ENCODE measurements at regions not wholly inside any gene's neighbourhood (a gene's known extent, or its start where the extent isn't known, plus 50 kb on each side); places are given as distances from the start of the nearest gene placed in this dataset.
"Not testable (repeated sequence)": the region's sequence is repeated elsewhere in the genome, so short reads cannot be mapped to it uniquely, and the experiment has no call there.

- H3K4me3 Mint-ChIP-seq; H3K4me1 Mint-ChIP-seq; DNase-seq; H3K36me3 Mint-ChIP-seq; H3K27me3 Mint-ChIP-seq (ENCODE audit: low read depth in 3 of 3); H3K27ac Mint-ChIP-seq: not testable (repeated sequence)
- H3K9me3 Mint-ChIP-seq = peaks cover 0 to 11% (median 0%) of the 10 kb centered on the region in 6 donors
These were observed 132.5 kb downstream of the EBLN2 start for GRCh38 chr3:73193943-73194342.

DNA sequence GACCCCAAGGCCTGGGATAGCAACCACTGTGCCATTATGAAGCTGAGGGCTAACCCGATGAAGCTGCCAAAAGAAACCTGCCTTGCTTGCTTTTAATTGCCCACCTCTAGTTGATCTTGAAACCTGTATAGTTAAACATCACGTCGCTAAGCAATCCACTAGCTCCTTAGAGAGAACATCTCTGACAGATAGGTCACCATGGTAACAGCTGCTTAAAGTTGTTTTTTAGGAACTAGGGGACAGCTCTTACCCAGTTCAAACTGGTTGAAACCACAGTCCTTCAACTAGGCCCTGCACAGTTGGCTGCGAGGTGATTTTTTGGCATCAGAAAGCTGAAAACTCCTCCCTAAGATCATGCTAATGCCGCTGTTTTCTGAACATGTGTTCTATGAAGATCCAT lies 135.7 kb downstream of the EBLN2 start:
- no peaks in the 10 kb centered on the region for H3K4me1 Mint-ChIP-seq
- no peaks in the 10 kb centered on the region for H3K36me3 Mint-ChIP-seq
- no peak for DNase-seq
- no peak overlapping the region for H3K4me3 Mint-ChIP-seq
- H3K27me3 Mint-ChIP-seq (ENCODE audit: low read depth in 3 of 3) = peaks cover 3 to 10% (median 3%) of the 10 kb centered on the region in 3 donors
- H3K27ac Mint-ChIP-seq = no peak overlapping the region
- H3K9me3 Mint-ChIP-seq = peaks cover 0 to 14% (median 0%) of the 10 kb centered on the region in 6 donors

DNA sequence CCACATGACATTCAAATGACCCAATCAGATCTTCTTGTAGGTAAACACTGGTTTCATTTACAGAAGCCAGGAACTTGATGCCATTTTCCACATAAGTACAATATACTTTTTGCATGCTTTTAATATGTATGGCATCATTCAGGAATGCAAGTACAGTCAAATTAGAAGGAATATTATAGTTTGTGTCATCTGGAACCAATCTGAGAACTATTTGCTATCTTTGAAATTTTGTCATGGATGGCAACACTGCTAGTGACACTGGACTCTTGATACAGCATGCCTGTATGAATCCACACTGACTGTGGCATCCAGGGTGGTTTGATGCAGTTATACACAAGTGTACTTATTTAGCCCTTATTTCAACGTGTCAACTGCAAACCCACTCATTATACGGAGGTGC lies 141.6 kb downstream of the EBLN2 start:
- no peak for DNase-seq
- H3K36me3 Mint-ChIP-seq = no peaks in the 10 kb centered on the region
- no peak overlapping the region for H3K4me3 Mint-ChIP-seq
- no peaks in the 10 kb centered on the region for H3K4me1 Mint-ChIP-seq
- peaks cover 0 to 4% (median 0%) of the 10 kb centered on the region in 6 donors for H3K9me3 Mint-ChIP-seq
- no peak overlapping the region for H3K27ac Mint-ChIP-seq
- H3K27me3 Mint-ChIP-seq (ENCODE audit: low read depth in 3 of 3) = peaks cover 3 to 6% (median 3%) of the 10 kb centered on the region in 3 donors

DNA sequence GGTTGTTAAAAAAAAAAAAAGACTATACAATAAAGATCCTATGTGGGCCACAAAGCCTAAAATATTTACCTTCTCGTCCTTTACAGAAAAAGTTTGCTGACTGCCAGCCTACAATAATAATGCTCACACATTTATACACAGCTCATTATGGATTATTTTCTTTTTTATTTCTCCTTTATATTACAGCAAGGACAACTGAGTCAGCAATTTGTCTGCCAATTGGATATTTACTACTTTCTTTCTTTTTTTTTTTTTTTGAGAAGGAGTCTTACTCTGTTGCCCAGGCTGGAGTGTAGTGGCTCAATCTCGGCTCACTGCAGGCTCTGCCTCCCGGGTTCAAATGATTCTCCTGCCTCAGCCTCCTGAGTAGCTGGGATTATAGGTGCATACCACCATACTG lies 142.2 kb downstream of the EBLN2 start:
- H3K36me3 Mint-ChIP-seq = no peaks in the 10 kb centered on the region
- H3K4me1 Mint-ChIP-seq = no peaks in the 10 kb centered on the region
- H3K27me3 Mint-ChIP-seq (ENCODE audit: low read depth in 3 of 3) = peaks cover 3 to 6% (median 3%) of the 10 kb centered on the region in 3 donors
- H3K4me3 Mint-ChIP-seq = no peak overlapping the region
- peaks cover 0 to 4% (median 0%) of the 10 kb centered on the region in 6 donors for H3K9me3 Mint-ChIP-seq
- H3K27ac Mint-ChIP-seq = no peak overlapping the region
- no peak for DNase-seq

GRCh38 chr3:73204841-73205240 lies 143.4 kb downstream of the EBLN2 start:
- DNase-seq = no peak
- Mint-ChIP-seq H3K27me3 (ENCODE audit: low read depth in 3 of 3) (peaks cover under 1 to 6% (median 3%) of the 10 kb centered on the region in 3 donors), H3K27ac (no peak overlapping the region), H3K4me3 (no peak overlapping the region), H3K9me3 (peaks cover 0 to 4% (median 0%) of the 10 kb centered on the region in 6 donors), H3K4me1 (no peaks in the 10 kb centered on the region), H3K36me3 (no peaks in the 10 kb centered on the region)

DNA sequence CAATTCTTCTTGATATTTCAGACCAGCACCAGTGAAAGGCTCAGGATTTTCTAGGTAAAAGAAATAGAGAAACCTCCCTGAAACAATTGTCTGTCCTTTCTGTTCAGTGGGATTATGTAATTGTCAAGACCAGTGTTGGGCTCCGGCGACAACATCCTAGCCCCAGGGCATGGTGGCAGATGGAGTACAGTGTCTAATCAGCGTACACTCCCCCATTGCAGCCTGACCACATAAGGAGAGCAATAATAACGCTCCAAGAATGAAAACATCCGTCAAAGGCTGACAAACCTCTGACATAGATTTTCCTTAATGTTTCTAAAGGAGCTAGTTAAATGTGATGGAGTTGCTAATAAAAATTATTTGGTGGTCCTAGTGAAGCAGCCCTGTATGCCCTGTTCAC lies 144.6 kb downstream of the EBLN2 start:
- H3K36me3 Mint-ChIP-seq = no peaks in the 10 kb centered on the region
- H3K4me1 Mint-ChIP-seq = no peaks in the 10 kb centered on the region
- H3K4me3 Mint-ChIP-seq = no peak overlapping the region
- H3K27me3 Mint-ChIP-seq (ENCODE audit: low read depth in 3 of 3) = peaks cover 0 to 4% (median 0%) of the 10 kb centered on the region in 3 donors
- no peak overlapping the region for H3K27ac Mint-ChIP-seq
- no peak for DNase-seq
- H3K9me3 Mint-ChIP-seq = peaks cover 0 to 3% (median 0%) of the 10 kb centered on the region in 6 donors

- peaks cover 0 to 3% (median 1%) of the 10 kb centered on the region in 6 donors for H3K9me3 Mint-ChIP-seq
- no peaks in the 10 kb centered on the region for H3K36me3 Mint-ChIP-seq
- H3K27me3 Mint-ChIP-seq (ENCODE audit: low read depth in 3 of 3) = peaks cover 0 to 2% (median 0%) of the 10 kb centered on the region in 3 donors
- no peaks in the 10 kb centered on the region for H3K4me1 Mint-ChIP-seq
- no peak for DNase-seq
- H3K27ac Mint-ChIP-seq = no peak overlapping the region
- no peak overlapping the region for H3K4me3 Mint-ChIP-seq
These were observed 146.5 kb downstream of the EBLN2 start for GRCh38 chr3:73207946-73208440.

- no peaks in the 10 kb centered on the region for H3K27me3 Mint-ChIP-seq (ENCODE audit: low read depth in 3 of 3)
These were observed 149.3 kb downstream of the EBLN2 start for GRCh38 chr3:73210759-73211158.

DNA sequence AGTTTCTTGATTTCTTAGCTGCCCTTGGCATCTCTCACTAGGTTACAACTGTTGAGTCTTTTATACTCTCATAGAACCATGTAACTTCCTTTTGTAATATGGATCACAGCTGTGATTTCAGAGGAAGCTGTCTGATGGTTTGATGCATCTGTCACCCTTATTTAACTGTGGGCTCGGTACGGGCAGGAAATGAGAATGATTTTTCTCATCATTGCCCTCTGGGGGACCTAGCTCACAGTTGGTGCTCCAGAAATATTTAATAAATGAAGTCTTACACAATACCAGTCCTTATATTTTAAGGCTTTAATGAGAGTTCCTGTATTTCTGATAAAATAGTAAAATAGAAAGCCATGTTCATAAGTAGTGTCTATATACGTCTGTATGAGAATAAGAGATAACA lies 151.2 kb downstream of the EBLN2 start:
- H3K27me3 Mint-ChIP-seq (ENCODE audit: low read depth in 3 of 3) = no peaks in the 10 kb centered on the region
- H3K27ac Mint-ChIP-seq = no peak overlapping the region
- DNase-seq = no peak
- H3K9me3 Mint-ChIP-seq = peaks cover 0 to 5% (median 1%) of the 10 kb centered on the region in 6 donors
- no peaks in the 10 kb centered on the region for H3K4me1 Mint-ChIP-seq
- no peak overlapping the region for H3K4me3 Mint-ChIP-seq
- no peaks in the 10 kb centered on the region for H3K36me3 Mint-ChIP-seq

More at GRCh38 chr3:73210759-73211158, 149.3 kb downstream of the EBLN2 start:
- no peak for DNase-seq
- Mint-ChIP-seq H3K9me3 (peaks cover 0 to 4% (median 1%) of the 10 kb centered on the region in 6 donors), H3K36me3 (no peaks in the 10 kb centered on the region), H3K4me3 (no peak overlapping the region), H3K4me1 (no peaks in the 10 kb centered on the region), H3K27ac (no peak overlapping the region)

DNA sequence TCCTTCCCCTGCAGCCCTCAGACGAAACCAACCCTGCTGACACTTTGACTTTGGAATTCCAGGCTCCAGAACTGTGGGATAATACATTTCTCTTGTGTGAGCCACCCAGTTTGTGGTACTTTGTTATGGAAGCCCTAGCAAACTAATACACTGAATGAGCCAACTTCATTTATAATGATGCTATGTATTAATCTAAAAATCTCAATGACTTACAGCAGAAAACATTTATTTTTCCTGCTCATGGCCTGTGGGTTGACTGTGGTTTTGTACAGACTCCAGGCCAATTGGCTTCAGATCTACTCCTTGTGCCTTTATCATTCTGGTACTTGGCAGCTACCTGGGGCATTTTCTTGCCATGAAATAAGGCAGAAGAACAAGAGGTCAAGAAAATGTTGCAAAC lies 152.4 kb downstream of the EBLN2 start:
- Mint-ChIP-seq H3K27ac (no peak overlapping the region), H3K9me3 (peaks cover 0 to 5% (median 1%) of the 10 kb centered on the region in 6 donors), H3K36me3 (no peaks in the 10 kb centered on the region), H3K27me3 (ENCODE audit: low read depth in 3 of 3) (no peaks in the 10 kb centered on the region), H3K4me3 (no peak overlapping the region), H3K4me1 (no peaks in the 10 kb centered on the region)
- DNase-seq = no peak

DNA sequence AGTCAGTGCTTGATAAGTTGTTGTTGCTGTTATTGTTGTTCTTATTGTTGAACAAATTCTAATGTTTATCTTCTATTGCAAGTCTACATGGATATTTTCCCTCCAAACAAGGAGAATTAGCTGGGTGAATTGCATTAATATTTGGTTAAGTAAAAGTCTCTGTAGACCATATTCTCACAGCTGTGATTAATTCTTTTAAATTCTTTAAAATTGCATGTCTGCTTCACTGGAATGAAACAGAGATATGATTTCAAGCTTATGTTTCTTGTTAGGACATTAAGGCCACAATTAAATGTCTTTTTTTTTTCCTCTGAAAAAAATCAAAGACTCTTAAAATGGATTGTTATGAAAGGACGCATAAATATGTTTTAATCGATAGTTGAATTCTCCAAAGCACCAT lies 153.4 kb downstream of the EBLN2 start:
- Mint-ChIP-seq H3K4me3 (no peak overlapping the region), H3K9me3 (peaks cover 0 to 5% (median under 1%) of the 10 kb centered on the region in 6 donors), H3K27ac (no peak overlapping the region), H3K36me3 (no peaks in the 10 kb centered on the region), H3K27me3 (ENCODE audit: low read depth in 3 of 3) (no peaks in the 10 kb centered on the region), H3K4me1 (no peaks in the 10 kb centered on the region)
- DNase-seq = no peak

DNA sequence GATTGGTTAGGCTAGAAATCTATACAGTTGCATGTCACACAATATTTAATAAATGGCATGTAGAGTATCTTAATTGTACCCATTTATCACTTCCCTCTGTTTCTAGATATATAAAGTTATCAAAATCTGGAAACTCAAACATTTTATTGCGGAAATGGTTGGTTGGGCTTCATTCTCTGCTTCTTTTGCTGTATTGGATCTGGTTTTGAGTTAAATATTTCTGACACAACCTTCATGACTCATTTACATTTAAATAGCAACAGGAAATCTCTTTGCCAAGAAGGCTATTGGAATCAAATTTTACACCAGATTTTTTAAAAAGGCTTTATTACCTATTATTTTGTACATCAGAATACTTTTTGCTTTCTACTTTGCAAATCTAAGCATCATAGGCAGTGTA lies 153.8 kb downstream of the EBLN2 start:
- no peak for DNase-seq
- no peak overlapping the region for H3K4me3 Mint-ChIP-seq
- no peaks in the 10 kb centered on the region for H3K36me3 Mint-ChIP-seq
- peaks cover 0 to 5% (median under 1%) of the 10 kb centered on the region in 6 donors for H3K9me3 Mint-ChIP-seq
- no peak overlapping the region for H3K27ac Mint-ChIP-seq
- H3K27me3 Mint-ChIP-seq (ENCODE audit: low read depth in 3 of 3) = no peaks in the 10 kb centered on the region
- no peaks in the 10 kb centered on the region for H3K4me1 Mint-ChIP-seq

DNA sequence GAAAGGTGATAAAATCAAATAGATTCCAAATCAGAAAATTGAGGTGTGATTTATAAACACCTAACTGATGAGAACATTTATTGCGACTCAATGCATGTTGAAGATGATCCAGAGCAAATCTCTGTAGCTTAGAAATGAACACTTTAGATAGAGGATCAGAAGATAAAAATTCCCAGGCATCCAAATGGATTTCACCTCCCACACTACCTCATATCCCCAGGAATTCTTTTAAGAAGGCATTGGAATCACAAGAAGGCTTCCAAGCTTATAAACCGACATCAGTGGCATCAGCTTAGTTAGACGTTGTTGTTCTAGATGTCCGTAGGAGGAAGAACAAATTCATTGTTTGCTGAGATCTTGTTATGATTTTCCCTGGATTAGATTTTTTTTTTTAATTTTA lies 154.4 kb downstream of the EBLN2 start:
- Mint-ChIP-seq H3K36me3 (no peaks in the 10 kb centered on the region), H3K27me3 (ENCODE audit: low read depth in 3 of 3) (no peaks in the 10 kb centered on the region), H3K9me3 (peaks cover 0 to 5% (median under 1%) of the 10 kb centered on the region in 6 donors), H3K4me3 (no peak overlapping the region), H3K27ac (no peak overlapping the region), H3K4me1 (no peaks in the 10 kb centered on the region)
- DNase-seq = no peak

GRCh38 chr3:73216310-73216709 lies 154.9 kb downstream of the EBLN2 start:
- H3K27ac Mint-ChIP-seq = no peak overlapping the region
- no peak for DNase-seq
- H3K4me1 Mint-ChIP-seq = no peaks in the 10 kb centered on the region
- H3K4me3 Mint-ChIP-seq = no peak overlapping the region
- H3K27me3 Mint-ChIP-seq (ENCODE audit: low read depth in 3 of 3) = no peaks in the 10 kb centered on the region
- H3K36me3 Mint-ChIP-seq = no peaks in the 10 kb centered on the region
- H3K9me3 Mint-ChIP-seq = peaks cover 0 to 5% (median under 1%) of the 10 kb centered on the region in 6 donors

DNA sequence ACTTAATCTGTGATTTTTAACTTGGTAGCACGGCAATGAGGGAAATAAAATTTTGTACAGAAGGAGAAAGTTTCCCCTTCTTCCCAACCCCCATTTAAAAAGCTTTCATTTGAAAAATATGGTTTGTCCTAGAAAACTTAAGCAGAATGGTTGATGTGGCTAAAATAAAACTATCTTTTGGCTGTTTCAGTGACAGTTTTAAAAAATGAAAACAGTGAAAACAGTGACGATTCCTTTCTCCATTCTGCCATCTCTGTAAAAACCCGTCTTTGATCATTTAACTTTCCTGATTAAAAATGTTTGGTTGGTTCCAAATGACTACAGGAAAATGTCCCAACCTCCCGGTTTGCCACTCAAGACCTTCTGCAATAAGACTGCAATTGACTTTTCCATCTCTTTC lies 160.7 kb downstream of the EBLN2 start:
- Mint-ChIP-seq H3K36me3 (no peaks in the 10 kb centered on the region), H3K27ac (no peak overlapping the region), H3K4me1 (no peaks in the 10 kb centered on the region), H3K9me3 (peaks cover 0 to 3% (median 1%) of the 10 kb centered on the region in 6 donors), H3K4me3 (no peak overlapping the region), H3K27me3 (ENCODE audit: low read depth in 3 of 3) (peaks cover 0 to 8% (median 0%) of the 10 kb centered on the region in 3 donors)
- no peak for DNase-seq

Data from immature natural killer cell (primary cell).